HCT116 (cell line): ENCODE measurements at regions not wholly inside any gene's neighbourhood (a gene's known extent, or its start where the extent isn't known, plus 50 kb on each side); places are given as distances from the start of the nearest gene placed in this dataset.

ENCODE experiments used
- ATAC-seq: fragments of 200-7000 bp; cut with Tn5 transposase; 2 replicates; pipeline ENCODE4 v1.9.1; 2020; ENCODE audit warnings: mild to moderate bottlenecking, moderate library complexity
- BruUV-seq: library from RNA; stranded (reverse); fragments of 400-500 nt; replicated peaks from 2 replicates; lab custom pipeline; 2021; lab: Mats Ljungman, UMichigan
- CTCF ChIA-PET: fragments of 300-600 bp; sonication (Branson Sonifier 250); formaldehyde crosslinking; loops from one replicate; lab custom pipeline; 2021; ENCODE audit warnings: antibody characterized with exemption; lab: Charles Lee
- POLR2A ChIA-PET: fragments of 300-600, 350-600 bp; sonication (Branson Sonifier 250); formaldehyde crosslinking; loops from one replicate; lab custom pipeline; 2021; ENCODE audit warnings: antibody characterized with exemption; lab: Charles Lee
- RAD21 ChIA-PET, 2 experiments: fragments of 300-600 bp; sonication (Branson Sonifier 250); formaldehyde crosslinking; loops; one replicate each; lab custom pipeline; 2023; ENCODE audit warnings: low total read pairs in 2 of 2; ENCODE audit not compliant: uncharacterized antibody in 2 of 2, unreplicated experiment in 2 of 2, low non-redundant PET in 1 of 2; lab: Charles Lee
- DNase-seq: peaks from one replicate; pipeline ENCODE4 v3.0.0-alpha.2; 2010; ENCODE audit warnings: low read depth, low spot score
- H2AFZ ChIP-seq: fragments of 200-600 bp; shearing (Covaris generic), sonication (generic); 2 replicates; pipeline ENCODE4 v1.6.1; 2017; ENCODE audit warnings: low read depth, mixed run types, mixed read lengths, antibody characterized with exemption, low read length; ENCODE audit not compliant: poor library complexity, severe bottlenecking
- H3K27ac ChIP-seq: 2 replicates; pipeline ENCODE4 v1.5.1; 2012; ENCODE audit warnings: low read depth, low read length
- H3K27me3 ChIP-seq: fragments of 200-600 bp; sonication (generic); 2 replicates; pipeline ENCODE4 v1.6.1; 2016; ENCODE audit warnings: mixed run types, low read length, mixed read lengths; ENCODE audit not compliant: insufficient read depth
- H3K36me3 ChIP-seq, 2 experiments: fragments of 200-500 bp in 1 of 2; fragments of 200-600 bp in 1 of 2; sonication (Bioruptor generic) in 1 of 2; sonication (generic) in 1 of 2; 2 replicates each; pipeline versions ENCODE4 v1.5.1 to v1.6.1; 2014 to 2016; ENCODE audit warnings: low read length in 2 of 2, inconsistent platforms in 1 of 2, mixed read lengths in 1 of 2, mixed run types in 1 of 2; ENCODE audit not compliant: insufficient read depth in 2 of 2, control insufficient read depth in 1 of 2
- H3K4me1 ChIP-seq, 2 experiments: fragments of 200-600 bp in 1 of 2; sonication (generic) in 1 of 2; 2 replicates each; pipeline versions ENCODE4 v1.5.1 to v1.6.1; 2012 to 2017; ENCODE audit warnings: low read length in 2 of 2, inconsistent platforms in 1 of 2, mild to moderate bottlenecking in 1 of 2, mixed read lengths in 1 of 2, mixed run types in 1 of 2, moderate library complexity in 1 of 2; ENCODE audit not compliant: insufficient read depth in 2 of 2, control insufficient read depth in 1 of 2
- H3K4me2 ChIP-seq: fragments of 200-600 bp; sonication (generic); 2 replicates; pipeline ENCODE4 v1.6.1; 2017; ENCODE audit warnings: mixed run types, low read length, mixed read lengths
- H3K4me3 ChIP-seq, 2 experiments: fragments of 200-600 bp in 1 of 2; sonication (generic) in 1 of 2; replicated peaks in 1 of 2; 2 replicates each; pipeline ENCODE4 v1.5.1; 2011 to 2016; ENCODE audit warnings: low read length in 2 of 2, control low read depth in 1 of 2, low read depth in 1 of 2, mild to moderate bottlenecking in 1 of 2, mixed read lengths in 1 of 2, mixed run types in 1 of 2
- H3K79me2 ChIP-seq: fragments of 200-600 bp; sonication (generic); 2 replicates; pipeline ENCODE4 v1.6.1; 2017; ENCODE audit warnings: mild to moderate bottlenecking, mixed run types, low read length, moderate library complexity, mixed read lengths; ENCODE audit not compliant: insufficient read depth
- H3K9ac ChIP-seq: fragments of 200-600 bp; sonication (generic); 2 replicates; pipeline ENCODE4 v1.6.1; 2016; ENCODE audit warnings: low read length, mixed read lengths
- H3K9me2 ChIP-seq: fragments of 200-600 bp; sonication (generic), shearing (Covaris generic); 2 replicates; pipeline ENCODE4 v1.6.1; 2017; ENCODE audit warnings: mixed run types, mild to moderate bottlenecking, moderate library complexity; ENCODE audit not compliant: insufficient read depth
- H3K9me3 ChIP-seq, 2 experiments: fragments of 200-500 bp in 1 of 2; fragments of 200-600 bp in 1 of 2; sonication (Bioruptor generic) in 1 of 2; sonication (generic) in 1 of 2; 2 replicates each; pipeline ENCODE4 v1.6.1; 2014 to 2017; ENCODE audit warnings: low read length in 2 of 2, mixed read lengths in 2 of 2, inconsistent platforms in 1 of 2, low read depth in 1 of 2, mild to moderate bottlenecking in 1 of 2, mixed run types in 1 of 2, moderate library complexity in 1 of 2; ENCODE audit not compliant: control insufficient read depth in 1 of 2, insufficient read depth in 1 of 2
- H4K20me1 ChIP-seq: fragments of 200-600 bp; sonication (generic), shearing (Covaris generic); 2 replicates; pipeline ENCODE4 v1.6.1; 2017; ENCODE audit warnings: mixed run types, mild to moderate bottlenecking, moderate library complexity; ENCODE audit not compliant: insufficient read depth
- CTCF ChIP-seq, 3 experiments: fragments of 200-600 bp in 1 of 3; sonication (generic) in 1 of 3; IDR thresholded peaks in 2 of 3; conservative IDR thresholded peaks in 1 of 3; 2 replicates each; pipeline ENCODE4 v1.5.1; 2012 to 2017; ENCODE audit warnings: low read depth in 2 of 3, low read length in 2 of 3, antibody characterized with exemption in 1 of 3, borderline replicate concordance in 1 of 3, control low read depth in 1 of 3, mild to moderate bottlenecking in 1 of 3, mixed read lengths in 1 of 3, mixed run types in 1 of 3, moderate library complexity in 1 of 3; ENCODE audit not compliant: insufficient read depth in 1 of 3
- EGR1 ChIP-seq: IDR thresholded peaks from 2 replicates; pipeline ENCODE4 v1.6.1; 2012; ENCODE audit warnings: low read depth
- POLR2A ChIP-seq: IDR thresholded peaks from 2 replicates; pipeline ENCODE4 v1.7.0; 2011; ENCODE audit warnings: borderline replicate concordance; ENCODE audit not compliant: insufficient read depth, insufficient read length; ENCODE audit errors: extremely low read depth
- POLR2AphosphoS5 ChIP-seq: IDR thresholded peaks from 2 replicates; pipeline ENCODE4 v1.6.1; 2011; ENCODE audit warnings: mild to moderate bottlenecking, low read depth, low read length, moderate library complexity
- SP1 ChIP-seq: IDR thresholded peaks from 2 replicates; pipeline ENCODE4 v1.6.1; 2012; ENCODE audit warnings: low read depth
- TCF7L2 ChIP-seq: IDR thresholded peaks from 2 replicates; pipeline ENCODE4 v1.7.0; 2011; ENCODE audit warnings: borderline replicate concordance, inconsistent platforms; ENCODE audit not compliant: insufficient read depth, insufficient read length; ENCODE audit errors: extremely low read depth
- YY1 ChIP-seq: IDR thresholded peaks from 2 replicates; pipeline ENCODE4 v1.6.1; 2011; ENCODE audit warnings: low read length, low read depth, moderate library complexity, mild to moderate bottlenecking; ENCODE audit not compliant: insufficient replicate concordance; ENCODE audit errors: extremely low read depth
- ZBTB33 ChIP-seq: IDR thresholded peaks from 2 replicates; pipeline ENCODE4 v1.6.1; 2011; ENCODE audit warnings: mild to moderate bottlenecking, low read length, moderate library complexity; ENCODE audit not compliant: insufficient replicate concordance; ENCODE audit errors: extremely low read depth
- ZFX ChIP-seq: fragments of 450-650 bp; IDR thresholded peaks from 2 replicates; pipeline ENCODE4 v1.6.1; 2017
- intact Hi-C: fragments of 100-400 bp; cut with micrococcal nuclease; formaldehyde crosslinking; loops from 2 replicates; pipeline ENCODE4 v1.10.0; 2022
- TF ChIP-seq, protein P1 (sequence below): IDR thresholded peaks from 2 replicates; pipeline ENCODE4 v1.6.1; 2012; ENCODE audit warnings: low read depth
- TF ChIP-seq, protein P2 (sequence below): IDR thresholded peaks from 2 replicates; pipeline ENCODE4 v1.6.1; 2012

DNA sequence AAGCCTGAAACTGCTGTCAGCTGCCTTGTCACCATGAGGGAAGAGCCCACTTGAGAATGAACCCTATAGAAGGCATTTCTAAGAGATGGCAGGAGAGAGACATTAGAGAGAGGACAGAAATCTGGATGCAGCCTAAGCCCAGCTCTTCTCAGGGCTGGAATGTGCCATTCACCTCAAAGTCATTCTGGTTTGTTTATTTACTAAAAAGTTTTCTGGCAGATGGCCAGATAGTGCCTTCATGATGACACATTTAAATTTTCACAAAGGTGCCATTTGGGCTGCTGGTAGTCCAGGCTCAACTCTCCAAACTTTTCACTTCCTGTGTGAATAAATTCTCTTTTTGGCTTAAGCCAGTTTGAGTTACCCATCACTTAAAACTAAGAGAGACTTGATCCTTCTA is 144.6 kb upstream of the ZNF366 start:
- Histone ChIP-seq H3K4me3 (no peak overlapping the region), H2AFZ (no peak overlapping the region), H3K9me2 (no peaks in the 10 kb centered on the region), H3K36me3 (no peaks in the 10 kb centered on the region), H3K9me3 (no peaks in the 10 kb centered on the region), H3K9ac (no peak overlapping the region), H3K4me2 (no peak overlapping the region), H4K20me1 (no peaks in the 10 kb centered on the region), H3K27me3 (no peaks in the 10 kb centered on the region), H3K79me2 (no peaks in the 10 kb centered on the region), H3K27ac (no peak overlapping the region), H3K4me1 (peaks cover 2 to 13% of the 10 kb centered on the region in 2 experiments; a peak in 2 of 4 replicates)
- BruUV-seq: no TSS peak
- ChIA-PET RAD21 (no interaction called here), CTCF (no interaction called here), POLR2A (no interaction called here)
- TF ChIP-seq ZFX (no peak), YY1 (no peak), SP1 (no peak), EGR1 (no peak), ZBTB33 (no peak), TCF7L2 (no peak), CTCF (IDR thresholded peaks at IDR 0.05 in 2 of 3, conservative IDR thresholded peaks at IDR 0.05 in 1 of 3; ENCODE audit: borderline replicate concordance in 1 of 3, insufficient read depth in 1 of 3, low read depth in 2 of 3, low read length in 2 of 3) (no peak), POLR2AphosphoS5 (no peak), POLR2A (no peak)
- TF ChIP-seq, protein P1, sequence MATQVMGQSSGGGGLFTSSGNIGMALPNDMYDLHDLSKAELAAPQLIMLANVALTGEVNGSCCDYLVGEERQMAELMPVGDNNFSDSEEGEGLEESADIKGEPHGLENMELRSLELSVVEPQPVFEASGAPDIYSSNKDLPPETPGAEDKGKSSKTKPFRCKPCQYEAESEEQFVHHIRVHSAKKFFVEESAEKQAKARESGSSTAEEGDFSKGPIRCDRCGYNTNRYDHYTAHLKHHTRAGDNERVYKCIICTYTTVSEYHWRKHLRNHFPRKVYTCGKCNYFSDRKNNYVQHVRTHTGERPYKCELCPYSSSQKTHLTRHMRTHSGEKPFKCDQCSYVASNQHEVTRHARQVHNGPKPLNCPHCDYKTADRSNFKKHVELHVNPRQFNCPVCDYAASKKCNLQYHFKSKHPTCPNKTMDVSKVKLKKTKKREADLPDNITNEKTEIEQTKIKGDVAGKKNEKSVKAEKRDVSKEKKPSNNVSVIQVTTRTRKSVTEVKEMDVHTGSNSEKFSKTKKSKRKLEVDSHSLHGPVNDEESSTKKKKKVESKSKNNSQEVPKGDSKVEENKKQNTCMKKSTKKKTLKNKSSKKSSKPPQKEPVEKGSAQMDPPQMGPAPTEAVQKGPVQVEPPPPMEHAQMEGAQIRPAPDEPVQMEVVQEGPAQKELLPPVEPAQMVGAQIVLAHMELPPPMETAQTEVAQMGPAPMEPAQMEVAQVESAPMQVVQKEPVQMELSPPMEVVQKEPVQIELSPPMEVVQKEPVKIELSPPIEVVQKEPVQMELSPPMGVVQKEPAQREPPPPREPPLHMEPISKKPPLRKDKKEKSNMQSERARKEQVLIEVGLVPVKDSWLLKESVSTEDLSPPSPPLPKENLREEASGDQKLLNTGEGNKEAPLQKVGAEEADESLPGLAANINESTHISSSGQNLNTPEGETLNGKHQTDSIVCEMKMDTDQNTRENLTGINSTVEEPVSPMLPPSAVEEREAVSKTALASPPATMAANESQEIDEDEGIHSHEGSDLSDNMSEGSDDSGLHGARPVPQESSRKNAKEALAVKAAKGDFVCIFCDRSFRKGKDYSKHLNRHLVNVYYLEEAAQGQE: no peak
- TF ChIP-seq, protein P2, sequence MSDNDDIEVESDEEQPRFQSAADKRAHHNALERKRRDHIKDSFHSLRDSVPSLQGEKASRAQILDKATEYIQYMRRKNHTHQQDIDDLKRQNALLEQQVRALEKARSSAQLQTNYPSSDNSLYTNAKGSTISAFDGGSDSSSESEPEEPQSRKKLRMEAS: no peak
- intact Hi-C loops: no loop called here
- ATAC-seq (no peak), DNase-seq (no peak)
